K562 (cell line): ENCODE measurements at regions not wholly inside any gene's neighbourhood (a gene's known extent, or its start where the extent isn't known, plus 50 kb on each side); places are given as distances from the start of the nearest gene placed in this dataset.

Experiments used
- BRD4 ChIP-seq: fragments of 200-600 bp; sonication (generic); IDR thresholded peaks from 2 replicates; pipeline ENCODE4 v1.6.1; 2017; ENCODE audit warnings: inconsistent platforms
- CC2D1A ChIP-seq: fragments of 450-650 bp; IDR thresholded peaks from 2 replicates; pipeline ENCODE4 v1.6.1; 2017; ENCODE audit warnings: mild to moderate bottlenecking
- ESRRB ChIP-seq: fragments of 250-450 bp; sonication (Bioruptor Pico); IDR thresholded peaks from 2 replicates; pipeline ENCODE4 v1.5.0; 2020; ENCODE audit warnings: mild to moderate bottlenecking, moderate library complexity, borderline replicate concordance
- FIP1L1 ChIP-seq: fragments of 200-400 bp; formaldehyde crosslinking; IDR thresholded peaks from 2 replicates; pipeline ENCODE4 v1.6.1; 2018; ENCODE audit warnings: mild to moderate bottlenecking, low read depth, low read length; ENCODE audit not compliant: poor library complexity, severe bottlenecking
- ILF3 ChIP-seq: fragments of 450-650 bp; IDR thresholded peaks from 2 replicates; pipeline ENCODE4 v1.6.1; 2018; ENCODE audit warnings: antibody characterized with exemption, mild to moderate bottlenecking, moderate library complexity, borderline replicate concordance
- LCOR ChIP-seq: sonication (generic); formaldehyde crosslinking; IDR thresholded peaks from 2 replicates; pipeline ENCODE4 v1.8.0; 2022; ENCODE audit warnings: mild to moderate bottlenecking, missing genetic modification reagents
- MCM5 ChIP-seq: fragments of 450-650 bp; IDR thresholded peaks from 2 replicates; pipeline ENCODE4 v1.6.1; 2016; ENCODE audit warnings: low read depth
- NFXL1 ChIP-seq: fragments of 450-650 bp; formaldehyde crosslinking; IDR thresholded peaks from 2 replicates; pipeline ENCODE4 v1.4.0; 2021; ENCODE audit warnings: mild to moderate bottlenecking
- RBBP5 ChIP-seq: fragments of 200-600 bp; sonication (generic); IDR thresholded peaks from 2 replicates; pipeline ENCODE4 v1.6.1; 2012; ENCODE audit warnings: borderline replicate concordance, mild to moderate bottlenecking, low read length, control low read depth, inconsistent platforms; ENCODE audit not compliant: insufficient read depth, poor library complexity, severe bottlenecking
- TCFL5 ChIP-seq: fragments of 250-450 bp; sonication (Bioruptor Pico); conservative IDR thresholded peaks from 2 replicates; pipeline ENCODE4 v1.6.1; 2021; ENCODE audit warnings: mild to moderate bottlenecking, moderate library complexity, matching md5 sums
- ZFPM2 ChIP-seq: fragments of 250-450 bp; sonication (Bioruptor Pico); IDR thresholded peaks from 2 replicates; pipeline ENCODE4 v1.5.1; 2022; ENCODE audit warnings: mild to moderate bottlenecking
- ZKSCAN8 ChIP-seq: fragments of 200-800 bp; sonication (Bioruptor generic); IDR thresholded peaks from 2 replicates; pipeline ENCODE4 v1.6.1; 2016; ENCODE audit warnings: missing genetic modification characterization, missing compliant biosample characterization
- ZNF41 ChIP-seq: fragments of 250-450 bp; sonication (Bioruptor Pico); conservative IDR thresholded peaks from 2 replicates; pipeline ENCODE4 v1.4.0; 2020; ENCODE audit warnings: mild to moderate bottlenecking
- ZNF589 ChIP-seq: fragments of 200-800 bp; sonication (Bioruptor generic); IDR thresholded peaks from 2 replicates; pipeline ENCODE4 v1.6.1; 2016; ENCODE audit warnings: low read depth, missing genetic modification characterization, missing compliant biosample characterization
- ZNF668 ChIP-seq: fragments of 250-450 bp; sonication (Bioruptor Pico); IDR thresholded peaks from 2 replicates; pipeline ENCODE4 v1.8.0; 2022; ENCODE audit warnings: mild to moderate bottlenecking, inconsistent platforms
- TF ChIP-seq, protein P1 (sequence below), 2 experiments: fragments of 450-650 bp; formaldehyde crosslinking in 1 of 2; IDR thresholded peaks; 2 replicates each; pipeline versions ENCODE4 v1.4.0 to v1.6.1; 2014 to 2020; ENCODE audit warnings: mild to moderate bottlenecking in 2 of 2, borderline replicate concordance in 1 of 2, low read depth in 1 of 2
- TF ChIP-seq, protein P2 (sequence below): fragments of 450-650 bp; formaldehyde crosslinking; IDR thresholded peaks from 2 replicates; pipeline ENCODE4 v1.4.0; 2020; ENCODE audit warnings: mild to moderate bottlenecking, moderate library complexity
- TF ChIP-seq, protein P3 (sequence below): fragments of 250-450 bp; sonication (Bioruptor Pico); IDR thresholded peaks from 2 replicates; pipeline ENCODE4 v1.4.0; 2020; ENCODE audit warnings: borderline replicate concordance

DNA sequence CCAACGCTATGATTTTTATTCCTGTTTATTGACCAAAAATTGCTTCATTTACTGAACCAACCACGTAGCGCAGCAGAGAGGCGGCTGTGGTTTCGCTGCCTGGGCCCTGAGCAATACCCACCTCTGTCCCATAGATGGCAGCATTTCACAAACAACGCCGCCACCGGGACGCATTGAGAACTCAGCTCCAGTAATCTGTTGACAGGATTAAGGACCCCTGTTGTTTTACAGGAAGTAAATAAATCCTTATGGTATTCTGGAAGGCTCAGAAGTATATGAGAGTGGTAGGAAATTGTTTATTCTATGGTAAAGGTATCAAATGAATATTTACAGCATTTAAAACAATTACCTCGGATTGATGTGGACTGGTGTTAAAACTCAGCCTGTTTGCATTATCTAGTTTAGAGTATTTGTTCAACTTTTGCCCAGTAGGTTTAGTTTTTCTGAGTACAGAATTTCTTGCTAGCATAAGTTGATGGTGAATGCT, 547.9 kb upstream of the SLC35B3 start (continued):
- TF ChIP-seq, protein P1, sequence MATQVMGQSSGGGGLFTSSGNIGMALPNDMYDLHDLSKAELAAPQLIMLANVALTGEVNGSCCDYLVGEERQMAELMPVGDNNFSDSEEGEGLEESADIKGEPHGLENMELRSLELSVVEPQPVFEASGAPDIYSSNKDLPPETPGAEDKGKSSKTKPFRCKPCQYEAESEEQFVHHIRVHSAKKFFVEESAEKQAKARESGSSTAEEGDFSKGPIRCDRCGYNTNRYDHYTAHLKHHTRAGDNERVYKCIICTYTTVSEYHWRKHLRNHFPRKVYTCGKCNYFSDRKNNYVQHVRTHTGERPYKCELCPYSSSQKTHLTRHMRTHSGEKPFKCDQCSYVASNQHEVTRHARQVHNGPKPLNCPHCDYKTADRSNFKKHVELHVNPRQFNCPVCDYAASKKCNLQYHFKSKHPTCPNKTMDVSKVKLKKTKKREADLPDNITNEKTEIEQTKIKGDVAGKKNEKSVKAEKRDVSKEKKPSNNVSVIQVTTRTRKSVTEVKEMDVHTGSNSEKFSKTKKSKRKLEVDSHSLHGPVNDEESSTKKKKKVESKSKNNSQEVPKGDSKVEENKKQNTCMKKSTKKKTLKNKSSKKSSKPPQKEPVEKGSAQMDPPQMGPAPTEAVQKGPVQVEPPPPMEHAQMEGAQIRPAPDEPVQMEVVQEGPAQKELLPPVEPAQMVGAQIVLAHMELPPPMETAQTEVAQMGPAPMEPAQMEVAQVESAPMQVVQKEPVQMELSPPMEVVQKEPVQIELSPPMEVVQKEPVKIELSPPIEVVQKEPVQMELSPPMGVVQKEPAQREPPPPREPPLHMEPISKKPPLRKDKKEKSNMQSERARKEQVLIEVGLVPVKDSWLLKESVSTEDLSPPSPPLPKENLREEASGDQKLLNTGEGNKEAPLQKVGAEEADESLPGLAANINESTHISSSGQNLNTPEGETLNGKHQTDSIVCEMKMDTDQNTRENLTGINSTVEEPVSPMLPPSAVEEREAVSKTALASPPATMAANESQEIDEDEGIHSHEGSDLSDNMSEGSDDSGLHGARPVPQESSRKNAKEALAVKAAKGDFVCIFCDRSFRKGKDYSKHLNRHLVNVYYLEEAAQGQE (IDR thresholded peaks at IDR 0.05; ENCODE audit: borderline replicate concordance), result peak; percentile 67
- TF ChIP-seq, protein P1 (CRISPR knock-in tag; IDR thresholded peaks at IDR 0.05; ENCODE audit: low read depth), result no peak
- no peak for TF ChIP-seq ZFPM2
- no peak for TF ChIP-seq ZNF41 (CRISPR knock-in tag)
- TF ChIP-seq LCOR (CRISPR knock-in tag), result no peak
- TF ChIP-seq ILF3, result no peak
- no peak for TF ChIP-seq FIP1L1
- no peak for TF ChIP-seq ZNF589 (CRISPR knock-in tag)
- no peak for TF ChIP-seq BRD4
- no peak for TF ChIP-seq MCM5
- no peak for TF ChIP-seq ZKSCAN8 (CRISPR knock-in tag)
- no peak for TF ChIP-seq RBBP5
- TF ChIP-seq, protein P2, sequence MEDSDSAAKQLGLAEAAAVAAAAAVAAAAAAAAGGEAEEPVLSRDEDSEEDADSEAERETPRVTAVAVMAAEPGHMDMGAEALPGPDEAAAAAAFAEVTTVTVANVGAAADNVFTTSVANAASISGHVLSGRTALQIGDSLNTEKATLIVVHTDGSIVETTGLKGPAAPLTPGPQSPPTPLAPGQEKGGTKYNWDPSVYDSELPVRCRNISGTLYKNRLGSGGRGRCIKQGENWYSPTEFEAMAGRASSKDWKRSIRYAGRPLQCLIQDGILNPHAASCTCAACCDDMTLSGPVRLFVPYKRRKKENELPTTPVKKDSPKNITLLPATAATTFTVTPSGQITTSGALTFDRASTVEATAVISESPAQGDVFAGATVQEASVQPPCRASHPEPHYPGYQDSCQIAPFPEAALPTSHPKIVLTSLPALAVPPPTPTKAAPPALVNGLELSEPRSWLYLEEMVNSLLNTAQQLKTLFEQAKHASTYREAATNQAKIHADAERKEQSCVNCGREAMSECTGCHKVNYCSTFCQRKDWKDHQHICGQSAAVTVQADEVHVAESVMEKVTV, result peak; percentile 65
- no peak for TF ChIP-seq ZNF668 (CRISPR knock-in tag)
- TF ChIP-seq NFXL1 (CRISPR knock-in tag), result no peak
- TF ChIP-seq, protein P3, sequence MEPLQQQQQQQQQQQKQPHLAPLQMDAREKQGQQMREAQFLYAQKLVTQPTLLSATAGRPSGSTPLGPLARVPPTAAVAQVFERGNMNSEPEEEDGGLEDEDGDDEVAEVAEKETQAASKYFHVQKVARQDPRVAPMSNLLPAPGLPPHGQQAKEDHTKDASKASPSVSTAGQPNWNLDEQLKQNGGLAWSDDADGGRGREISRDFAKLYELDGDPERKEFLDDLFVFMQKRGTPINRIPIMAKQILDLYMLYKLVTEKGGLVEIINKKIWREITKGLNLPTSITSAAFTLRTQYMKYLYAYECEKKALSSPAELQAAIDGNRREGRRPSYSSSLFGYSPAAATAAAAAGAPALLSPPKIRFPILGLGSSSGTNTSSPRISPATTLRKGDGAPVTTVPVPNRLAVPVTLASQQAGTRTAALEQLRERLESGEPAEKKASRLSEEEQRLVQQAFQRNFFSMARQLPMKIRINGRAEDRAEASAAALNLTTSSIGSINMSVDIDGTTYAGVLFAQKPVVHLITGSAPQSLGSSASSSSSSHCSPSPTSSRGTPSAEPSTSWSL (CRISPR knock-in tag), result no peak
- TF ChIP-seq ESRRB, result no peak
- TF ChIP-seq TCFL5, result no peak
- TF ChIP-seq CC2D1A, result 0 out of 2 replicates have a peak, but pooled peaks have one; percentile 28
